GM11168 (cell line): ENCODE measurements at regions not wholly inside any gene's neighbourhood (a gene's known extent, or its start where the extent isn't known, plus 50 kb on each side); places are given as distances from the start of the nearest gene placed in this dataset.

Experiments used
- in situ Hi-C: fragments of 300-500 bp; cut with MboI; formaldehyde crosslinking; loops from one replicate; pipeline ENCODE4 v1.12.0; 2022; ENCODE audit warnings: low sequenced_read_pairs; ENCODE audit not compliant: unreplicated experiment

- in situ Hi-C loops: loop anchor here (10.0 kb wide), 1 partner anchor 257 kb away; no protein-coding TSS in a partner anchor
Measured at GRCh38 chr10:6671976-6672375, 91.9 kb upstream of the PRKCQ start.

- in situ Hi-C loops: no loop called here
Measured at GRCh38 chr10:6669269-6669859, 89.3 kb upstream of the PRKCQ start.

GRCh38 chr10:6667679-6668270 lies 87.7 kb upstream of the PRKCQ start:
- in situ Hi-C loops: no loop called here

- in situ Hi-C loops: no loop called here
Measured at GRCh38 chr10:6667150-6667549, 87.1 kb upstream of the PRKCQ start.

GRCh38 chr10:6665847-6666246 lies 85.8 kb upstream of the PRKCQ start:
- in situ Hi-C loops: no loop called here

GRCh38 chr10:6660460-6660859 lies 80.4 kb upstream of the PRKCQ start:
- in situ Hi-C loops: no loop called here

- in situ Hi-C loops: no loop called here
Measured at GRCh38 chr10:6659451-6659850, 79.4 kb upstream of the PRKCQ start.

- in situ Hi-C loops: no loop called here
Measured at GRCh38 chr10:6657669-6658068, 77.6 kb upstream of the PRKCQ start.

- in situ Hi-C loops: no loop called here
Measured at GRCh38 chr10:6657196-6657595, 77.1 kb upstream of the PRKCQ start.

GRCh38 chr10:6654571-6654970 lies 74.5 kb upstream of the PRKCQ start:
- in situ Hi-C loops: no loop called here

- in situ Hi-C loops: no loop called here
Measured at GRCh38 chr10:6650586-6650985, 70.5 kb upstream of the PRKCQ start.

GRCh38 chr10:6649903-6650302 lies 69.8 kb upstream of the PRKCQ start:
- in situ Hi-C loops: no loop called here

- in situ Hi-C loops: no loop called here
Measured at GRCh38 chr10:6648894-6649720, 69.0 kb upstream of the PRKCQ start.

GRCh38 chr10:6647811-6648526 lies 67.9 kb upstream of the PRKCQ start:
- in situ Hi-C loops: no loop called here

- in situ Hi-C loops: no loop called here
Measured at GRCh38 chr10:6643962-6644361, 63.9 kb upstream of the PRKCQ start.

GRCh38 chr10:6642876-6643275 lies 62.8 kb upstream of the PRKCQ start:
- in situ Hi-C loops: no loop called here

- in situ Hi-C loops: no loop called here
Measured at GRCh38 chr10:6640433-6641040, 60.5 kb upstream of the PRKCQ start.

- in situ Hi-C loops: no loop called here
Measured at GRCh38 chr10:6637053-6637452, 57.0 kb upstream of the PRKCQ start.

- in situ Hi-C loops: no loop called here
Measured at GRCh38 chr10:6635784-6636183, 55.7 kb upstream of the PRKCQ start.
